22Rv1 (cell line): ENCODE measurements at regions not wholly inside any gene's neighbourhood (a gene's known extent, or its start where the extent isn't known, plus 50 kb on each side); places are given as distances from the start of the nearest gene placed in this dataset.

ENCODE experiments used
- CTCF ChIP-seq: fragments of 450-650 bp; IDR thresholded peaks from 2 replicates; pipeline ENCODE4 v1.5.1; 2017; ENCODE audit warnings: mild to moderate bottlenecking
- ZFX ChIP-seq: fragments of 450-650 bp; IDR thresholded peaks from 2 replicates; pipeline ENCODE4 v1.6.1; 2017; ENCODE audit warnings: antibody characterized with exemption, borderline replicate concordance

GRCh38 chr4:53767482-53767881 lies 176.2 kb upstream of the LNX1 start:
- no peak for TF ChIP-seq ZFX
- no peak for TF ChIP-seq CTCF
